Right lobe of liver (tissue), 6 donors: ENCODE measurements at regions not wholly inside any gene's neighbourhood (a gene's known extent, or its start where the extent isn't known, plus 50 kb on each side); places are given as distances from the start of the nearest gene placed in this dataset.

Experiments used
- ATAC-seq, 4 donors: fragments of 200-7000 bp; cut with Tn5 transposase; one replicate each; pipeline ENCODE4 v1.9.1; 2020; ENCODE audit warnings: mild to moderate bottlenecking in 4 of 4, moderate library complexity in 4 of 4
- DNase-seq, 3 donors: peaks; one replicate each; pipeline ENCODE4 v3.0.0-alpha.2; 2020
- H3K27ac ChIP-seq, 3 donors: fragments of 200-600 bp; one replicate each; pipeline ENCODE4 v1.8.0; 2022
- H3K27me3 ChIP-seq, 2 donors: fragments of 200-600 bp; one replicate each; pipeline ENCODE4 v1.8.0; 2022
- H3K36me3 ChIP-seq, 4 donors: fragments of 200-600 bp; sonication (generic) in 1 of 4; one replicate each; pipeline versions ENCODE4 v1.5.1 to v1.8.0; 2017 to 2022; ENCODE audit warnings: control low read depth in 1 of 4
- H3K4me1 ChIP-seq, 4 donors: fragments of 200-600 bp; sonication (generic) in 1 of 4; one replicate each; pipeline versions ENCODE4 v1.5.1 to v1.8.0; 2017 to 2022; ENCODE audit warnings: control low read depth in 1 of 4
- H3K4me3 ChIP-seq, 3 donors: fragments of 200-600 bp; one replicate each; pipeline ENCODE4 v1.8.0; 2022
- H3K9me3 ChIP-seq, 4 donors: fragments of 200-600 bp; sonication (generic) in 1 of 4; one replicate each; pipeline versions ENCODE4 v1.5.1 to v1.8.0; 2017 to 2022; ENCODE audit warnings: control low read depth in 1 of 4
- POLR2A ChIP-seq: fragments of 450-650 bp; IDR thresholded peaks from one replicate; pipeline ENCODE4 v1.6.1; 2017; ENCODE audit warnings: antibody characterized with exemption, mild to moderate bottlenecking
- WGBS: methylation state at CpG from one replicate; pipeline ENCODE4 v1.1.6; 2018; ENCODE audit warnings: low coverage, low lambda C conversion rate; ENCODE audit not compliant: insufficient coverage; ENCODE audit errors: missing lambda C conversion rate; 5-methylcytosine and 5-hydroxymethylcytosine counted together
- intact Hi-C, 2 donors: fragments of 100-400 bp; cut with DNase I; formaldehyde crosslinking; loops; one replicate each; pipeline versions ENCODE4 v1.11.2 to v1.14.1; 2022
- TF ChIP-seq, protein P1 (sequence below), 4 donors: fragments of 200-600 bp in 3 of 4; fragments of 450-650 bp in 1 of 4; IDR thresholded peaks; one replicate each; pipeline versions ENCODE4 v1.5.1 to v1.8.0; 2016 to 2022; ENCODE audit warnings: antibody characterized with exemption in 4 of 4, mild to moderate bottlenecking in 2 of 4
- donor health status: DM: no; HTN: yes; CAD: no.
- donor health status: DM: no; HTN: no; CAD: no.
- donor health status: DM: no; HTN: no; CAD: no.
- donor health status: DM: no; HTN: yes; CAD: no.
- donor health status: DM: no; HTN: yes; CAD: no.

DNA sequence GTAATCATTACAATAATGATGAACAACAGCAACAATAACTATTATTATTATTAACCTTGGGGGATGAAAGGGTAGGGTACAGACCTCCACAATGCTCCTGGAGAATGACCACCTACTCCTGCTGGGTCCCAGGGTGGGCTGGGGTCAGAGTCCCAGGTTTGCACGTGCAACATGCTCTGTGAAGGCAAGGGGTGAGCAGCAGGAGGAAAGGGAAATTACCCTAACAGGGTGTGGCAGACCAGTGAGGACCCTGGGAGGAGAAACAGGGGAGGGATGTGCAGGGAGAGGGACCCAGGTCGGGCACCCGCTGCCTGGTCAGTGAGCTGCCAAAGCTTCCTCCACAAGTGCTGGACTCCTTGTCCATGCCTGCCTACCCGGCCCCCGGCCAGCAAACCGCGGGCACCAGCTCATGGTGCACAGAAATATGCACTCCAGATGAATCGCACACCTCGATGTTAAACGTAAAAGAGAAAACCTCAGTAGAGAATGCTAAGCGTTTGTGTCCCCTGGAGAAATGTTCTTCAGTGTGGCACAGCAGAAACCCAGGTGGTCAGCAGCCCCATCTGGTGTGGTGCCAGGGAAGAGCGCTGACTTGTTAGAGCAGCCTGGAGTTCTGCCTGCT is 767.1 kb downstream of the KCNJ18 start:
- ATAC-seq: no peak
- H3K36me3 ChIP-seq: no peaks in the 10 kb centered on the region
- intact Hi-C loops: no loop called here
- no peaks in the 10 kb centered on the region for H3K27me3 ChIP-seq
- H3K27ac ChIP-seq: no peak overlapping the region
- H3K4me1 ChIP-seq: no peaks in the 10 kb centered on the region
- TF ChIP-seq, protein P1, sequence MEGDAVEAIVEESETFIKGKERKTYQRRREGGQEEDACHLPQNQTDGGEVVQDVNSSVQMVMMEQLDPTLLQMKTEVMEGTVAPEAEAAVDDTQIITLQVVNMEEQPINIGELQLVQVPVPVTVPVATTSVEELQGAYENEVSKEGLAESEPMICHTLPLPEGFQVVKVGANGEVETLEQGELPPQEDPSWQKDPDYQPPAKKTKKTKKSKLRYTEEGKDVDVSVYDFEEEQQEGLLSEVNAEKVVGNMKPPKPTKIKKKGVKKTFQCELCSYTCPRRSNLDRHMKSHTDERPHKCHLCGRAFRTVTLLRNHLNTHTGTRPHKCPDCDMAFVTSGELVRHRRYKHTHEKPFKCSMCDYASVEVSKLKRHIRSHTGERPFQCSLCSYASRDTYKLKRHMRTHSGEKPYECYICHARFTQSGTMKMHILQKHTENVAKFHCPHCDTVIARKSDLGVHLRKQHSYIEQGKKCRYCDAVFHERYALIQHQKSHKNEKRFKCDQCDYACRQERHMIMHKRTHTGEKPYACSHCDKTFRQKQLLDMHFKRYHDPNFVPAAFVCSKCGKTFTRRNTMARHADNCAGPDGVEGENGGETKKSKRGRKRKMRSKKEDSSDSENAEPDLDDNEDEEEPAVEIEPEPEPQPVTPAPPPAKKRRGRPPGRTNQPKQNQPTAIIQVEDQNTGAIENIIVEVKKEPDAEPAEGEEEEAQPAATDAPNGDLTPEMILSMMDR (IDR thresholded peaks at IDR 0.05): no peak
- TF ChIP-seq POLR2A: no peak
- WGBS: 46% methylated on average over 4 of the region's 12 CpGs
- H3K9me3 ChIP-seq: no peaks in the 10 kb centered on the region
- no peak overlapping the region for H3K4me3 ChIP-seq
- no peak for DNase-seq

DNA sequence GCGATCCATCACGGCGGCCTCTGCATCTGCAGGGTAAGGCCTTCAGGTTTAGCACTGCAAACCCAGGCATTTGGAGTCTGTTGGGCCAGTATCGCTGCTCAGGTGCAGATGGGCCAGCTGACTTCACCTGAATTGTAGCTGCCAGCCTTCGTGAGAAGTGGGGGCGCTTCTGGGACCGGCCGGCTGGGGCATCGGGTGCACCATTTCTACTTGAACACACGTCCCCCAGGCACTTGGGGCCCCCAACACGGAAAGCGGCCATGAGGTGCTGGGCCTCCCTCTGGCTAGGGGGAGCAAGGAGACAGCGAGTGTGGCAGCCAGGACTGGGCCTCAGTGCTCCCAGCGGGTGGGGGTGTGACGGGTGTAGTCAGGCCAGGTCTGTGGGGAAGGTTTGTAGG is 767.6 kb downstream of the KCNJ18 start:
- Histone ChIP-seq H3K4me3 (no peak overlapping the region), H3K27ac (no peak overlapping the region), H3K27me3 (no peaks in the 10 kb centered on the region), H3K36me3 (no peaks in the 10 kb centered on the region), H3K9me3 (no peaks in the 10 kb centered on the region), H3K4me1 (no peaks in the 10 kb centered on the region)
- intact Hi-C loops: no loop called here
- DNase-seq (no peak), ATAC-seq (no peak)
- 81% methylated on average over 6 of the region's 15 CpGs for WGBS
- TF ChIP-seq, protein P1 (IDR thresholded peaks at IDR 0.05): no peak
- no peak for TF ChIP-seq POLR2A

DNA sequence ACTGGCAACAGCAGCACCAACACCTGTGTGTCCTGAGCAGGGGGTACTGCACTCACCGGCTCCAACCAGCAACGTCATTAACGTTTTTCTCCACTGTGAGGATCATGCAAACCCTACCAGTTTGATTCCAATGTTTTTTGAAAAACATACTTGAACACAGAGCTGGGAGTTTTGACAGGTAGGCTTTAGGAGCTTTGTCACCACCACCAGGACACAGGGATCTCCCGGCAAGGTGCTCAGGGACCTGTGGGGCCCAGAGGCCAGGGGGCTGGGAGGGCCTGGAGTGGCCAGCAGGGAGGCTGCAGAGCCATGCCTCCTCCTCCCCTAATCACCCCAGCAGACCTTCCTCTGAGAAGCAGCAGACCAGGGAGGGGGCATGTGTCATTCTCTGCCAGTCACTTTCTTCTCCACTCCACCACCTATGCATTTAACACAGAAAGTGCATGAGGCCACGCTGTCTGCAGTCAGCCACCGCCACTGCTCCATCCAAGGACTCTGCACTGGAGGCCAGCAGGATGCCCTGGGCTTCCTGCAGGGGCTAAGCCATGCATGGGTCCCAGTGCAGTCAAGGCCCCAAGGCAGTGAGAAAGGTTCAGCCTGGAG is 768.2 kb downstream of the KCNJ18 start:
- intact Hi-C loops: no loop called here
- no peak overlapping the region for H3K27ac ChIP-seq

DNA sequence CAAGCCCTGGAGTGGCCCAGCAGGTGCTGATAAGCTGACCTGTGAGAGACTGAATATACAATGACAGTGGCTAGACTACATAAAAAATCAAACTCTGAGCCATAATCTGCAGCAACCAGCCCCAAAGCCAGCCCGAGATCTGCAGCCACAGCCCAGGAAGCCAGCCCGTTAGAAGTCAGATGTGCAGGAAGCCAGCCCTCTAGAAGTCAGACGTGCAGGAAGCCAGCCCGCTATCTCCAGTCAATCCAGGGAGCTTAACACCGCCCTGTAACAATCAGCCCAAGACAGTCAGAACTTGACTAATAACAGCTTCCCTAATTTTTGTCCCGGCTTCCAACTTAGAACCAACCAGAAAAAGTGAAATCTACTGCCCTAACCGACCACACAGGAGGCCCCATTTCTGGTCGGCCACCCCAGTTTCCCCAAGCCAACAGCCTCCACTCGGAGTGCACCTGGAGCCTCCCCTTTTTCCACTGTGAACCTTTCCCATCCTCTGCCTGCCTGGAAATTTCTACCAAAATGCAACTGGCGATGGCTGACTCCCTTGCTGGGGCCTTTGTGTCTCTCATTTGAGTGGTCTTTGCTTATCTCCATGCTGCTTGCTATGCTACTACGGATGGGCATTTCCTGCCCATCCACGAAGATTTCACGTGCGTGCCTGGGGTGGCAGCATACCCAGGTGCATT is 769.3 kb downstream of the KCNJ18 start:
- Histone ChIP-seq H3K4me3 (no peak overlapping the region), H3K27ac (no peak overlapping the region), H3K36me3 (no peaks in the 10 kb centered on the region), H3K9me3 (no peaks in the 10 kb centered on the region), H3K4me1 (no peaks in the 10 kb centered on the region), H3K27me3 (no peaks in the 10 kb centered on the region)
- intact Hi-C loops: no loop called here
- TF ChIP-seq POLR2A: no peak
- TF ChIP-seq, protein P1 (IDR thresholded peaks at IDR 0.05): no peak
- ATAC-seq (no peak), DNase-seq (no peak)
- WGBS: 56% methylated on average over 11 of the region's 14 CpGs

More for the DNA sequence above, 768.2 kb downstream of the KCNJ18 start:
- peak in 1 of 4 donors; percentile 18 for ATAC-seq
- no peak for DNase-seq
- Histone ChIP-seq H3K4me1 (no peaks in the 10 kb centered on the region), H3K27me3 (no peaks in the 10 kb centered on the region), H3K36me3 (no peaks in the 10 kb centered on the region), H3K4me3 (no peak overlapping the region), H3K9me3 (no peaks in the 10 kb centered on the region)
- TF ChIP-seq POLR2A: no peak
- TF ChIP-seq, protein P1 (IDR thresholded peaks at IDR 0.05): no peak
- WGBS: 37% methylated on average over 4 of the region's 6 CpGs
